ENCODE measurements at regions not wholly inside any gene's neighbourhood (a gene's known extent, or its start where the extent isn't known, plus 50 kb on each side); places are given as distances from the start of the nearest gene placed in this dataset.

DNA sequence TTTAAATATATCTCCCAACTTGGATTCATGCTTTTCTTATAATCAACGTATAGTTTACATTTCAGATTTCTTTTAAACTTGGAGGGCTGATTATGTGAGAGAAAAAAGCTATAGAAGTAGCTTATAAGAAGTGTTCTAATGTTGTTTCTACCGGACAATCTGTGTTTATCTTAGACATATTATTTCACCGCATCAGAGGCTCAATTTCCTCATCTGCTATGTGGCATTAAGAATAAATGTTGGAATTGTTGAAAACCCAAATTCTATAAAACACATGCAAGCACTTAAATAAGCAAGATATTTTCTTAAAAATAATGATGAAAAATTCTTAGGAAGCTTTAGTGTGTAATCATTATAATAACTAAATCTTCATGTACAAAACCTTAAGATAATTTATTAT, 407.9 kb downstream of the HRH4 start:
- in situ Hi-C loops (cut with HindIII; ENCODE audit: low sequenced_read_pairs) = no loop called here

- in situ Hi-C loops (cut with HindIII; ENCODE audit: low sequenced_read_pairs) = no loop called here
Measured at GRCh38 chr18:24868760-24869237, 408.4 kb downstream of the HRH4 start.

- in situ Hi-C loops (cut with HindIII; ENCODE audit: low sequenced_read_pairs) = no loop called here
Measured at GRCh38 chr18:24869285-24869684, 408.8 kb downstream of the HRH4 start.

- in situ Hi-C loops (cut with HindIII; ENCODE audit: low sequenced_read_pairs) = no loop called here
Measured at GRCh38 chr18:24875286-24875685, 414.8 kb downstream of the HRH4 start.

- in situ Hi-C loops (cut with HindIII; ENCODE audit: low sequenced_read_pairs) = no loop called here
Measured at GRCh38 chr18:24875777-24876176, 415.3 kb downstream of the HRH4 start.

DNA sequence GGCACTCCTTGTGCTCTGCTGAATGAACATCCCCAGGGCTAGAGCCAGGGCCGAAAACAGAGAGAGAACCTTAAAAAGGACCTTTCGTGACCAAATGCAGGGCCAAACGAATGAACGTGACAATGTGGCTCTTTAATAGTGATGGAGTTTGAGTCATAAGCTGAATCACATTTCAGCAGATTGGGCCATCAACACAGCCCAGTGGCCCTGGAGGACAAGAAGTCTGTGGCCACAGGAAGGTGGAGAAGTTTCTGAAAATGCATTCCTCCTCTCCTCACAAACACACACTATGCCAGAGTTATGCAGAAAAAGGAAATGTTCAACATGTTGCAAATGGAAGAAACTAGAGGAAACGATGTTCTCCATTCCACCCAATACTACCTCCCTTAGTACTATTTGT, 415.8 kb downstream of the HRH4 start:
- in situ Hi-C loops (cut with HindIII; ENCODE audit: low sequenced_read_pairs) = no loop called here

DNA sequence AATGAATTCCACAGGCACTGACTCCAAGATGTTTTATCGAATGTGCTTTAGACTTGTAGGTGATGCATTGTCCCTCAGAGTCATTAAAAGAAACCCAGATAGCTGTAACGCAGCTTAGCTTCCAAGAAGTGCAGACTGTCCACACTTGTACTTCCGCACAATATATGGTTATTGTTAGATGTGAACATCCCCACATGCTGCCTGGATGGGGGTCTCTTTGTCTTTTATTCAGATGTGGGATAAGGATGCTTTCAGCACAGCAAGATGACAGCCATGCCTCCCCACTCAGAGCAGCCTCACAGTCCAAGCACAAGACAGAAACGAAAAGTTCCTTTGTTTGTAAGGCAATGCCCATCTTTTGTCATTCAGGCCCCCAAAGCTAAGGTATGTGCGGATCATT, 416.6 kb downstream of the HRH4 start:
- in situ Hi-C loops (cut with HindIII; ENCODE audit: low sequenced_read_pairs) = no loop called here

- in situ Hi-C loops (cut with HindIII; ENCODE audit: low sequenced_read_pairs) = no loop called here
Measured at GRCh38 chr18:24877546-24877945, 417.1 kb downstream of the HRH4 start.

DNA sequence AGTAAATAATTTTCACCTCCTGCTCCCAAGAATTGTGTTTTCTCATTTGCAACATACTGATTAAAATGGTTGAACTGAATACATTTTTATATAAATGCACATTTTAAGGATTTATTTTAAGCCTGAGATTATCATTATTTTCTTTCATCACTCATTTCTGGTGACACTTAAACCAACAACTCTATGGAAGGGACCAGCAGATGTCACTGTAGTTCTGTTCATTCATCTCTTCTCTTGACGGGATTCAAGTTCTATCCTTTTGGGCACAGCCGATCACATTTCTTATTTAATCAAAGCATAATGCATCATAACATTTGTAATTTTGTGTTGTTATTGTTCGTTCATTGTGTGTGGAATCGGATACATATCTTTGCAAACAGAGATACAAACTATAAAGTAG, 417.9 kb downstream of the HRH4 start:
- in situ Hi-C loops (cut with HindIII; ENCODE audit: low sequenced_read_pairs) = no loop called here

DNA sequence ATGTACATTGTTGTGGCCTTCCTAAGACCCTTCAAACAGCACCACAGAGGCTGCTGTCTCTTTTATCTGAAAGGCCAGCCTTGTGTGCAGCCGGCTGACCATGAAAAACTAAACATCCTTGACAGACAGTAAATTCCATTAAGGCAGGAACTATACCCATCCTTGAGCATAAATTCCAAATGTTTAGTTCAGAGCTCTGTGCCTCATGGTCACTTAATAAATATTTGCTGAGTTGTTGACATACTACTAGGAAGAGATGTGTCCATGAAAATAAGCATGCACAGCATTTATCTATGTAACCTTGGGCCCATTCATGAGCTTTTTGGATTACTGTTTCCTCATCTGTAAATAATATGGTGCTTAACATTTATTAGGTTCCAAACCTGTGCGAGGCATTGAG, 424.8 kb downstream of the HRH4 start:
- in situ Hi-C loops (cut with HindIII; ENCODE audit: low sequenced_read_pairs) = no loop called here

DNA sequence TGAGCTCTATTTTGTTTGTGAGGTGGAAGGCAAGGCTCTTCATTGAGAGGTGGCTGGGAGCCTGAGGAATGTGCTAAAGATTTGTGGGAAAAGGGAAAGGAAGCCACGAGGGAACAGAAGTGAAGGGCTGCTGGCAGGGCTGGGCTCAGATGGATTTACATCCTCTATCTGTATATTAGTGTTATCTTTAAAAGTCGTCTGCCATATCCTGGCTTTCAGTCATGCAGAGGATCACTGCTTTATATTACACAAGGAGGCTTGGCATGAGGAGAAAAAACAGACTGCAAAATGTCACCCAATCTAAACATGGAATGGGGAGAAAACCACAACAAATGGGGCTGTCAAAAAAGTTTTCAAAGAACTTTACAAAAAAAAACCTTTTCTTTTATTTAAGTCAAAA, 434.4 kb downstream of the HRH4 start:
- in situ Hi-C loops (cut with HindIII; ENCODE audit: low sequenced_read_pairs) = no loop called here

GRCh38 chr18:24897461-24897860, 437.0 kb downstream of the HRH4 start:
- in situ Hi-C loops (cut with HindIII; ENCODE audit: low sequenced_read_pairs) = no loop called here

- in situ Hi-C loops (cut with HindIII; ENCODE audit: low sequenced_read_pairs) = no loop called here
Measured at GRCh38 chr18:24910221-24910620, 441.7 kb downstream of the ZNF521 start.

DNA sequence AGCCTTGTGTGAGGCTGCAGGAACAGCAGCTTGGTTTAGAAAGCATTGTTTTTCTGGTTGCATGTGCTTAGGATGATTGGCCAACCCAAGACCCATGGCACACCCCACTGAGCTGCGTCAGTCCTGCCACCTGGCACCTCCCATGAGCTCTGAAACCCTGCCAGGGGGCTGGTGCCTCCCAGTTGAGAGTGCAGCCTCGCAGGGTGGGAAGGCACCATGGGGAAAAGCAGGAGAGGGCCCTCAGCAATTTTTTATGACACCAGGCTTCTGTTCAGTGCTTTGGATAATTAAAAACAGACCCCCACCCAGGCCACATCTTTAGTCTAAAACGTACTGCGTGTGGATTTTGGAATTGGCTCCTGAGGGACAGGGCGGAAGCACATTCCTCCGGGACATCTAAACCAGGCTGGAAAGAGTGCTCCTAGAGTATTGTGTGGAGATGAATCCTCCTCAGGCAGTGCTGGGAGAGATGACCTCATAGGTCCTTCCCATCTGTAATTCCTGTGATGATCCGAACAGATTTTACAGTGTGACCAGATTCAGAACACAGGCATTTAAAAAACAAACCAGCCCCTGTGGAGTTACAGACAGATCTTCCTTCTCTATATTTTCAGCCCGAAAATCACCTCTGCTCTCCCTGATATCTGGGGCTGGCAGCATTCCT, 438.3 kb downstream of the ZNF521 start:
- in situ Hi-C loops (cut with HindIII; ENCODE audit: low sequenced_read_pairs) = no loop called here

- in situ Hi-C loops (cut with HindIII; ENCODE audit: low sequenced_read_pairs) = no loop called here
Measured at GRCh38 chr18:24914171-24914525, 437.8 kb downstream of the ZNF521 start.

- in situ Hi-C loops (cut with HindIII; ENCODE audit: low sequenced_read_pairs) = no loop called here
Measured at GRCh38 chr18:24914685-24915084, 437.3 kb downstream of the ZNF521 start.

DNA sequence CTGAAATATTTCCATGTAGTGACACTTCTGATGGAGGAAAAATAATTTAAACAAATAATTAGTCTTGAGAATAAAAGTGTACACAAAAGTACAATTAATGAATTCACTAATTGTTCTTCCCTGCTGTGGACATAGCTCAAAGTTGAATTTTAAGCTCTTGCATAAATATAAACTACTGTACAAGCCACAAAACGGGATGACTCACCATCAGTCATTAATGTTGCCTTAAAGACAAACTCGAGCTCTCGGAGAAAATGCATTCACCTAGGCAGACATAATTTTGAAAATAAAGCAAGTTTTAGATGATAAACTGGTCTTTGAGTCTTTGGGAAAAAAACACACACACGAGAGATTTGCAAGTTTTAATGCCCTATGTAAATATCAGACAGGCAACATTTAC, 436.4 kb downstream of the ZNF521 start:
- in situ Hi-C loops (cut with HindIII; ENCODE audit: low sequenced_read_pairs) = no loop called here

DNA sequence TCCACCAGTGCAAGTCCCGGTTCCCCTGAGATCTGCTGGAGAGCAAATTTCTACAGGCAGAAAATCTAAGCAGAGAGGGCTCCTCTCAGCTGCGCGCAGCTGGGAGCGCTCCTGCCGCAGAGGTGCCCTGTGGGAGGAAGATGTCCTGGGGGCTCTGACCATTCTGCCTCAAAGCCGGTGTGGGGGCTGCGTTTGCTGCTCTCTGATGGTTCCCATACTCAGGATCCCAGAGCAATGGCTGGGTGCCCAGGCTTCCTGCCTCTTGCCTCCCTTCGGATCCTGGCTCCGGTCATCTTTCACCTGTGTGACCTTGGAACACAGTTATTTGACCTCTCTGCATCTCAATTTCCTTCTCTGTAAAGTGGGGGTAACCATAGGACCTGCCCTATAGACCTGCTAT, 434.2 kb downstream of the ZNF521 start:
- in situ Hi-C loops (cut with HindIII; ENCODE audit: low sequenced_read_pairs) = no loop called here

DNA sequence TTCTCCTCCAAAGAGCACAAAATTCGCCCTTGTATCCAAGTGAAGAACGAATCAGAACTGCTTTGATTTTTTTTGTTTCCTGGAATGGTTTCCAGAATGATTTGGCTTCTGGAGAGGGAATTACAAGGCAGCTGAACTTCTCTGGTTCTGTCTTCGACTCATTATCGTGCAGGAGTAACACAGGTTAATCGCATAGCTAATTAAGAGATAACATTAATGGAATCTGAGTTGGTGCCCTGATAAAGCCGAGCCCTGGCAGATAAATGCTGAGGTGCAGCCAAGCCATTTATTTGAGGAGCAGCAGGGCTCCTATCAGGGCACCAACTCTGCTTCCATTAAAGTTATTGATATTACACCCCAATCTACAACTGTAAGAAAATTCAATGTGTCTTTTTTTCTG, 433.7 kb downstream of the ZNF521 start:
- in situ Hi-C loops (cut with HindIII; ENCODE audit: low sequenced_read_pairs) = no loop called here

DNA sequence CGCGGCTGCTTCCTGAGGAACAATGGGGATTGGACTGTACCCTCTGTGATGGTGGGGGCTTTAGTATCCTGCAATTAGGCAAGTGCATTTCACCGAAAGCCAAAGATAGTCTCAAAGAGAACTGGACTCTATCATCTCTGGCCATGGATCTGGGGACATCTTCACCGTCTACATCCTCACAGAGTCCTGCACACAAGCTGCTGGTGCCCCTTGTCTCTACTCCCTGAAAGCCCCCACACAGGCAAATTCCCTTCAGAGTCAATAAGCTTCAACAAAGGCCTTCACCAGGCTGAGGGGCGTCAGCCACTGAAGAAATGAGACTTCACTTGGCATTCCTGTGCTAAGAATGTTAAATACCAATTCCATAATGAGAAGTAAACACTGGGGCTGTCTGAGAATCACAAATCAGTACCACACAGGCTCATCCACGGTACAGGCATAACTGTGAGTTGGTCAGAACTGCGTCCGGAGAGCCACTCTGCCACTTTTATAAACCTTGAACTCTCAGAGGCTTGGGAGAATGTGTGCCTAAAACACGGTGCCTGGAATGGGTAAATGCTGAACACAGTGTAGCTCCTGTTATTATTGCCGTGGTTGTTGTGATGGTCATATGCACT, 432.7 kb downstream of the ZNF521 start:
- in situ Hi-C loops (cut with HindIII; ENCODE audit: low sequenced_read_pairs) = no loop called here

DNA sequence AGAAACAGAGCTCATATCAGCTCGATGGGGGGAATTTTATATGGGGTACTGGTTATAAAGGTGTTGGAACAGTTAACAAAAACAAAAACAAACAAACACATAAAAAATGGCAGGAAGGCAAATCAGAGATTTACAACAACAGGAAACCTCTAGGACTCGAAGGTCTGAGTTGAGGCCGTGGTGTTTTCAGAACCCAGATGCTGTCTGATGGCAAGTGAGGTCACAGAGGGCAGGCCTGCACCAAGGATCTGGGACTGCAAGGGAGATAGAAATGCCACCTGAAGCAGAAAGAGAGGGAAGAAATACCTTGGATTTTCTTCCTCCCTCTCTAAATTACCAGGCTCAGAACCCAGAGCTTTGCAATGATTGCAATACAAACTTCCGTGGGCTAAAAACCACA, 429.5 kb downstream of the ZNF521 start:
- in situ Hi-C loops (cut with HindIII; ENCODE audit: low sequenced_read_pairs) = no loop called here

GRCh38 chr18:24923138-24923537, 428.8 kb downstream of the ZNF521 start:
- in situ Hi-C loops (cut with HindIII; ENCODE audit: low sequenced_read_pairs) = no loop called here
